GM12874 (cell line): ENCODE measurements at regions not wholly inside any gene's neighbourhood (a gene's known extent, or its start where the extent isn't known, plus 50 kb on each side); places are given as distances from the start of the nearest gene placed in this dataset.

ENCODE experiments used
- TF ChIP-seq, protein P1 (sequence below): IDR thresholded peaks from 2 replicates; pipeline ENCODE4 v1.5.1; 2011; ENCODE audit warnings: low read depth, mild to moderate bottlenecking, control low read depth, low read length, moderate library complexity; ENCODE audit not compliant: insufficient read depth

DNA sequence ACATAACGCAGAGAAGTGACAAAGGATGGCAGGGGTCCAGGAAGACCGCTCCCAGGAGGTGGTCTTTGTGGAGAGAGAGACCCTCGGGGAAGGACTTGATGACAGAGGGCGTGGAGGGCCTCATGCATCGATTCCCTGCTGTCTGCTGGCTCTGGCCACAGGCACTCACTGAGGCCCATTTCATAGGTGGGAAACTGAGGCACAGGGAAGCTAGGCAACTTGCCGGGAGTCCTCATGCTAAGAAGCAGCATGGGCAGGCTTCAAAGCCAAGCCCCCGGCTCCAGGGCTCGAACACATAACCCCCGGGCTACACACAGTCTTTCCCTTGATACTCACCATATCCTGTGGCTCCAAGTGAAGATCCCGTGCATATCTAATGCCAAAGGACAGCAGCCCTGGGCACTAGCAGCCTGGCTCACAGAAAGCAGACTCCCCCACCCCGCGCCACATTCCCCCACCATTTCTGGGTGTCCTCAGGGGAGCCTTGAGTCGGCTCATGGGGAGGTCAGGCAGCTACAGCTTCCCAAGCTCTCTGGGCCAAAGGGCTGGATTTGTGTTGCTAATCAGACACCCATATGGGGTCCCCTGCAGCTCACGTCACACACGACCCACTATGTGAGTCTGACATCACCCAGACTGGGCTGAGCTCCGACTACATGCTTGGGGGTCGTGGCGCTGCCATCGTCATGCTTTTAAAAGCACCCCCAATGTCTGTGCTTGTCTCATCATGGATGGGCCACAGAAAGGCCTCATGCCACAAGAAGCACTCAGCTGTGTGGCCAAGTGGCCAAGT lies 130.9 kb upstream of the PMEPA1 start:
- TF ChIP-seq, protein P1, sequence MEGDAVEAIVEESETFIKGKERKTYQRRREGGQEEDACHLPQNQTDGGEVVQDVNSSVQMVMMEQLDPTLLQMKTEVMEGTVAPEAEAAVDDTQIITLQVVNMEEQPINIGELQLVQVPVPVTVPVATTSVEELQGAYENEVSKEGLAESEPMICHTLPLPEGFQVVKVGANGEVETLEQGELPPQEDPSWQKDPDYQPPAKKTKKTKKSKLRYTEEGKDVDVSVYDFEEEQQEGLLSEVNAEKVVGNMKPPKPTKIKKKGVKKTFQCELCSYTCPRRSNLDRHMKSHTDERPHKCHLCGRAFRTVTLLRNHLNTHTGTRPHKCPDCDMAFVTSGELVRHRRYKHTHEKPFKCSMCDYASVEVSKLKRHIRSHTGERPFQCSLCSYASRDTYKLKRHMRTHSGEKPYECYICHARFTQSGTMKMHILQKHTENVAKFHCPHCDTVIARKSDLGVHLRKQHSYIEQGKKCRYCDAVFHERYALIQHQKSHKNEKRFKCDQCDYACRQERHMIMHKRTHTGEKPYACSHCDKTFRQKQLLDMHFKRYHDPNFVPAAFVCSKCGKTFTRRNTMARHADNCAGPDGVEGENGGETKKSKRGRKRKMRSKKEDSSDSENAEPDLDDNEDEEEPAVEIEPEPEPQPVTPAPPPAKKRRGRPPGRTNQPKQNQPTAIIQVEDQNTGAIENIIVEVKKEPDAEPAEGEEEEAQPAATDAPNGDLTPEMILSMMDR = no peak

DNA sequence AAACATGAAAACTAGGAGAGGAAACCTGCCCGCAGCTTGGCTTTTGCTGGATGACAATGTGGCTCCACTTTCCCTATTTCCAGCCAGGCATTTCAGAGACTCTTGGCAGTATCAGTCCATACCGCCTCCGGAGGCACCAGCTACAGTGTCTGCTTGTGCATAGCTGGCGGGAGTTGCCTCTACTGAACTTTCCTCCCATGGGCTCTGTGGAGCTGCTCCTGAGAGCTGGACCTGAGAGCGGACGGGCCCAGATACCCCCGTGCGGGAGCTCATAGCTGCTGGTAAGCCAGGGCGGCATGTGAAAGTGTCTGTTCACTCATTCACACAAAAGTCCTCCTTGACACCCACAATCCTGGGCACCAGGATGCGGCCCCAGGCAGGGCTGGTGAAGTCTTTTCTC lies 130.3 kb upstream of the PMEPA1 start:
- TF ChIP-seq, protein P1 = no peak

DNA sequence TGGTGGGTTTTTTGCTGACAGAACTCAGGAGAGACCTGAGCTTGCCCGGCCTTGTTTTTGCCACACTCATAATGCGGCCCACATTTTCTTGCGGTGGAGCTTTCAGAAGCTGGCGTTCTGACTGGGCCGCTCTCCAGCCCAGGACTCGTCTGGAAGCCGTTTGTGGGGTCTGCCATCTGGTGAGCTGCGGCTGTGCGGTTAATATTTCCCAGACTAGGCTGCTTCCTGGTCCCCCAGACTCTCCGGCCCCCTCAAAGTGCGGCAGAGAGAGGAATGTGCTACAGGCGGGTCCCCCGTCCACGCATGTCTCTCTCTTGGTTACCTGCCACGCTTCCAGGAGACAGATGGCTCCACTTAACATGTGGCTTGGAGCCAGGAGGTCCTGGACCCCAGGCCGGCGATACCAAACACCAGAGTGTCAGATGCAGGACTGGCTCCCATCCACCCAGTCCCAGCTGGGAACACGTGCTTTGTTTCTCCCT lies 128.9 kb upstream of the PMEPA1 start:
- TF ChIP-seq, protein P1 = no peak

DNA sequence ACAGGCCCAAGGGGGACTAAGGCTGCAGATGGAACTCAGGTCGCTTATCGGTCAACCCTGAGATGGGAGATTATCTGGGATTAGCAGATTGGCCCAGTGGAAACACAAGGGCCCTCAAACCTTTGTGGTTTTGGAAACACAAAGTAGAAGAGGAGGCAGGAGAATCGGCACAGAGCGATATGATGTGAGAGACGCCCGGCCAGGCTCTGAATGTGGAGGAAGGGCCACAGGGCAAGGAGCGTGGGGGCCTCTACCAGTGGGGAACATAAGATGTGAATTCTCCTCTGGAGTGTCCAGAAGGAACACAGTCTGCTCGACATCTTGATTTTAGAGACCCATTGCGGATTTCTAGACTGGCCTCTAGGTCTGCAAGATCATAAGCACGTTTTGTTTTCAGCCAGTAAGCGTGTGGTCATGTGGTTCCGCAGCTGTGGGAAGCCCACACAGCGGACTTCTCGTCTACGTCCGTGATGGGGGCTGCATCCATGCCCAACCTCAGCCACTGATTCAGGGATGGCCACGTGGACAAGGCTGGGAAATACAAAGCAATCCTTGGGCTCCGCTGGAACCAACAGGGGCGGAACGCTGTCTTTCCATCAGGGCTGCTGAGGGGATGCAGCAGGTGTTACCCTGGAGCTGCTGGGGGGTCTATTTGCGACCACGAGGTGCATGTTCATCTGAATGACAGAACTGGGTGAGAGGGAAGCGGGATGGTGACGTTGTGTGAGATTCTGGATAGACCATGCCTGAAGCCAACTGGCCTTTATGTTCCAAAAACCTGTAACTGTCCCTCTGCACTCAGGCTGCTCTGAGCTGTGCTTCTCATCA lies 127.6 kb upstream of the PMEPA1 start:
- TF ChIP-seq, protein P1 = no peak

DNA sequence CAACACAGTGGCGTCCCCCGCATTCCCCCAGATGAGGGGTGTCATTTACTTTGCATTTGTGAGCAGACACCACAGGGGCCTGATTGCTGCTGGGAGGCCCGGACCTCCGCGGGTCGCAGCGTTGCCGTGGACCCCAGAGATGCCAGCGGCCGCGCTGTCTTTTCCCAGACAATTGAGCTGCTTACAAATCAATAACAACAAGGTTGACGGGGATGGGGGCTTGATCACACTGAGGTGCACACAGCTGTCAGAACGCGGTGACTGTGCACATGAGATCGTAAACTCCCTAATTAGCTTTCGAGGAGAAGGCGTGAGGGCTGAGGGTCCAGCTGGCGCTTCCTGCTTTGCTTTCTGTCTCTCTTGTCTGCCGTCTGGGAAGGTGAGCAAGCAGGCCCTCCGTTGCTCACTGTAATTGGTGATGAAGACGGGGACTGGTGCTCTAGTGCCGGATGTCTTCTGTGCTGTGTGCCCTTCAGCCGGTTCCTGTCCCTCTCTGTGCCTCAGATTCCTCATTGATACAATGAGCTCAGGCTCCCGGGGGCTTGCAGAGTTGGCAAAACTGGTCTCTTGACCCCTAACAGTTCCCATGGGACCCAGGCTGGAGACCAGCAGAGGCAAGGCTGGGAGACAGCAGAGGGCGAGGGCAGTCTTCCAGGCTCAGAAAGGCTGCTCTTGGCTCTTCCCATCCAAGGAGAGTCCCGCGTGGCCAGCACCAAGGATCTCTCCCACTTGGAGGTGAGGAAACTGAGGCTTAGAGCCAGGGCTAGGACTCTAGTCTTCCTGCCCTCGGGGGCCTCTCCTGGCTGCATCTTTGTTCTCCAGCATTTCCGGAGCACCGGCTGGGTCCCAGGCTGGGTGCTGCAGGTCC lies 126.0 kb upstream of the PMEPA1 start:
- TF ChIP-seq, protein P1 = no peak

DNA sequence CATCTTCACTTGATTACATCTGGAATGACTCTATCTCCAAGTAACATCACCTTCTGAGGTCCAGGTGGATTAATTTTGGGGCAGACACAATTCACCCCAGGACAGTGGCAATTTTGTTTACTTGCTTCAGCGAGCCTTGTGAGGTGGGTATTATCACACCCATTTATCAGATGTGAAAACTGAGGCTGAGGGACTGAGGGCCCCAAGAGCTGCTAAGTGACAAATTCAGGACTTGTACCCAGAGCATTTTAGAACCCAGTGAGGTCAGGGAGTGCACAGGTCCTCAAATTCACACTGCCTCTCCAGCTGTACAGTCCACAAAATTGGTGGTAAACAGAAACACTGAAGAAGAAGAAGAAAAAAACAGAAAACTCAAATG lies 125.2 kb upstream of the PMEPA1 start:
- TF ChIP-seq, protein P1 = no peak
